Immature natural killer cell (primary cell): ENCODE measurements at regions not wholly inside any gene's neighbourhood (a gene's known extent, or its start where the extent isn't known, plus 50 kb on each side); places are given as distances from the start of the nearest gene placed in this dataset.
"Not testable (repeated sequence)": the region's sequence is repeated elsewhere in the genome, so short reads cannot be mapped to it uniquely, and the experiment has no call there.

Source experiments
- DNase-seq, 3 donors: peaks; one replicate each; pipeline ENCODE4 v3.0.0; 2022; ENCODE audit warnings: mixed read lengths in 1 of 3
- H3K27ac Mint-ChIP-seq, 6 donors: one replicate each; pipeline ENCODE4 v1.8.0; 2020; ENCODE audit warnings: mixed read lengths in 6 of 6, mild to moderate bottlenecking in 5 of 6, inconsistent platforms in 4 of 6, moderate library complexity in 3 of 6
- H3K27me3 Mint-ChIP-seq, 3 donors: one replicate each; pipeline ENCODE4 v1.8.0; 2020 to 2021; ENCODE audit warnings: low read depth in 3 of 3, mild to moderate bottlenecking in 3 of 3, mixed read lengths in 3 of 3, moderate library complexity in 3 of 3, inconsistent platforms in 1 of 3
- H3K36me3 Mint-ChIP-seq, 3 donors: one replicate each; pipeline ENCODE4 v1.8.0; 2020; ENCODE audit warnings: mixed read lengths in 3 of 3, inconsistent platforms in 2 of 3, mild to moderate bottlenecking in 2 of 3
- H3K4me1 Mint-ChIP-seq, 2 donors: one replicate each; pipeline ENCODE4 v1.8.0; 2020; ENCODE audit warnings: inconsistent platforms in 2 of 2, mild to moderate bottlenecking in 2 of 2, mixed read lengths in 2 of 2, moderate library complexity in 1 of 2
- H3K4me3 Mint-ChIP-seq, 5 donors: one replicate each; pipeline ENCODE4 v1.8.0; 2020; ENCODE audit warnings: mild to moderate bottlenecking in 5 of 5, mixed read lengths in 5 of 5, inconsistent platforms in 3 of 5, moderate library complexity in 3 of 5
- H3K9me3 Mint-ChIP-seq, 6 donors: one replicate each; pipeline ENCODE4 v1.8.0; 2020; ENCODE audit warnings: mild to moderate bottlenecking in 6 of 6, mixed read lengths in 6 of 6, inconsistent platforms in 4 of 6, moderate library complexity in 3 of 6

DNA sequence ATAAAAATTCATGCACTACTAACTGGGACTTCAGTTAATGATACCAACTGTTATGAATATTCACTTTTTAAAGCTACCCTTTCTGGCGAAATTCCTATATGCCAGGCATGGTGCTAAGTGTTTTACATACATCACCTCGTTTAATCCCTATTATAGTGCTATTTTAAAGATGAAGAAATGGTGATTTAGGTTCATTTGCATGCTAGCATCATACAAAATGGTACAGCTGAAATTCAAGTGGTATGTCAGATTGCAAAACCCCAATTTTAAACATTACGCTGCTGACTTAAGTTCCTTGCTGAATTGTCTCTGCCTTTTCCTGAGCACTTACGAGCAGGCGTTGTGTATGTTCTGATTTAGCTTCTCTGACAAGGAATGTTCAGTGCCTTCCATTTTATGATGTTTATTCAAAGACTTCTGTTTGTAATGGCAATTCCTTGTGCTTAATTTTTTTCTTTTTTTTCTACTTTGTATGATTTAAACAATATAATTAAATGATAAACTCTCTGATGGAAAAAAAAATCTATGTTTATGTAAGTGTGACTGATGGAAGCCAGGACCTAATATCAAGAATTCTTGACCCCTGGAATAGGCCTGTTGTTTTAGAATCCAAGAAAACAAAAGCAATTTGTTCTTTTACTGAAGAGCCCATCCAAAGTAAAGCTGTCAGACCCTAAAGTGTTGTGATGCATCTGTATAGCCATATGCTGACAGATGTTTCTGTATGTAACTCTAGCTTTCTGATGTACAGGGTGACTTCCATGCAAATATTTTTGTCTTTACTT is 148.1 kb downstream of the PCDH7 start:
- H3K9me3 Mint-ChIP-seq, result peaks cover 0 to 51% (median 22%) of the 10 kb centered on the region in 6 donors

DNA sequence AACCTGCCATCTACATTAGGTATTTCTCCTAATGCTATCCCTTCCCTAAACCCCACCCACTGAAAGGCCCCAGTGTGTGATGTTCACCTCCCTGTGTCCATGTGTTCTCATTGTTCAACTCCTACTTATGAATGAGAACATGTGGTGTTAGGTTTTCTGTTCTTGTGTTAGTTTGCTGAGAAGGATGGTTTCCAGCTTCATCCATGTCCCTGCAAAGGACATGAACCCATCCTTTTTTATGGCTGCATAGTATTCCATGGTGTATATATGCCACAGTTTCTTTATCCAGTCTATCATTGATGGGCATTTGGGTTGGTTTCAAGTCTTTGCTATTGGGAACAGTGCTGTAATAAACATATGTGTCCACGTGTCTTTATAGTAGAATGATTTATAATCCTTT is 149.2 kb downstream of the PCDH7 start:
- not testable (repeated sequence) for DNase-seq, H3K27ac Mint-ChIP-seq, H3K4me3 Mint-ChIP-seq, H3K4me1 Mint-ChIP-seq, H3K27me3 Mint-ChIP-seq, H3K36me3 Mint-ChIP-seq
- H3K9me3 Mint-ChIP-seq, result peaks cover 0 to 45% (median 19%) of the 10 kb centered on the region in 6 donors

More for the DNA sequence above, 148.1 kb downstream of the PCDH7 start:
- H3K4me3 Mint-ChIP-seq, result no peak overlapping the region
- no peak for DNase-seq
- H3K36me3 Mint-ChIP-seq, result peaks cover 0 to 2% (median 0%) of the 10 kb centered on the region in 3 donors
- H3K27ac Mint-ChIP-seq, result no peak overlapping the region
- H3K4me1 Mint-ChIP-seq, result no peaks in the 10 kb centered on the region
- peaks cover 0 to 1% (median 0%) of the 10 kb centered on the region in 3 donors for H3K27me3 Mint-ChIP-seq

DNA sequence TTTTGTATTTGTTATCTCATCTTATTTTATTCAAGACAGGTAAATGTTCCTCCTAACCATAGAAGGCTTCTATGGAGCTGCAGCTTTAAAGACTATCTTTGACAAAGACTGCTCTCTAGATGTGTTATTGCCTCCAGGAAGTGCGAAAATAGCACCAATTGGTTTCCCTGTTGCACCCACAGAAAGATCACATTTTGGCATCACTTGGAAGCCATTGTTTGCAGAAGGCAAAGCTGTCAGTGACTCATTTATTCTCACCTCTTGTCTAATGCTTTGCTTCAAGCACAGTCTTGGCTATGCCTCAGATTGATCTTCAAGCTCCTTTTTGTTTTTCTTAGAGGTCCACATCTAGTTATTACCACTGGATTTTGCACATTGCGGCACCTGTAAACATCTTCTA is 150.3 kb downstream of the PCDH7 start:
- Mint-ChIP-seq H3K27ac (no peak overlapping the region), H3K4me1 (no peaks in the 10 kb centered on the region), H3K9me3 (peaks cover 1 to 43% (median 16%) of the 10 kb centered on the region in 6 donors), H3K36me3 (peaks cover 0 to 2% (median 0%) of the 10 kb centered on the region in 3 donors), H3K27me3 (peaks cover 0 to 1% (median 0%) of the 10 kb centered on the region in 3 donors), H3K4me3 (no peak overlapping the region)
- no peak for DNase-seq

DNA sequence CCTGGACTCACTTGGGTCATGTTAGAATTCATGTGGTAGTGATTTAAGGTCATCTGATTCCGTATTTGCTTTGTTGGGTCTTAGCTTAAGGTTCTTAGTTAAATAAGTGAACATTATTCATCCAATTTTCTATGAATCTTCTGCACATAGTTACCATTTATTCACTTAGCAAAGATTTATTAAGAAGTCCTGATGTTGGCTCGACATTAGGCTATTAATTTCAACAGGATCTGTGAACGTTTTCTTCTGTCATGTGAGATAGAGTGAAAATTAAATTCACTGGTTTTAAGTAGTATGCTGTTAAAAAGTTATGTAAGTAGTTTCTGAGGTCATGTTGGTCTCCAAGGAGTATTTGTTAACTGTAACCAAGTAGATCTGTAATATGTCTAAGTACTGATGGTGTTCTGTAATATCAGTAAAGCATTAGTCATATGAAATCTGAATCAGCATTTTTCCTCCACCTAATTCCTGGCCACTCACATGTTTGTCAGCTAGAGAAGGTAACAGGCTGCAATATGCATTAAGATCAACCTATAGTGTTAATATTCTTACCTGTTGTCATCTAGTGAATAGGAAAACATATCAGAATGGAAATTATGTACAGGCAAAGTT is 155.6 kb downstream of the PCDH7 start:
- Mint-ChIP-seq H3K36me3 (peaks cover 0 to 2% (median 0%) of the 10 kb centered on the region in 3 donors), H3K4me3 (no peak overlapping the region), H3K27ac (no peak overlapping the region), H3K9me3 (peaks cover 6 to 41% (median 17%) of the 10 kb centered on the region in 6 donors), H3K27me3 (peaks cover 0 to 1% (median 0%) of the 10 kb centered on the region in 3 donors), H3K4me1 (no peaks in the 10 kb centered on the region)
- DNase-seq, result no peak

DNA sequence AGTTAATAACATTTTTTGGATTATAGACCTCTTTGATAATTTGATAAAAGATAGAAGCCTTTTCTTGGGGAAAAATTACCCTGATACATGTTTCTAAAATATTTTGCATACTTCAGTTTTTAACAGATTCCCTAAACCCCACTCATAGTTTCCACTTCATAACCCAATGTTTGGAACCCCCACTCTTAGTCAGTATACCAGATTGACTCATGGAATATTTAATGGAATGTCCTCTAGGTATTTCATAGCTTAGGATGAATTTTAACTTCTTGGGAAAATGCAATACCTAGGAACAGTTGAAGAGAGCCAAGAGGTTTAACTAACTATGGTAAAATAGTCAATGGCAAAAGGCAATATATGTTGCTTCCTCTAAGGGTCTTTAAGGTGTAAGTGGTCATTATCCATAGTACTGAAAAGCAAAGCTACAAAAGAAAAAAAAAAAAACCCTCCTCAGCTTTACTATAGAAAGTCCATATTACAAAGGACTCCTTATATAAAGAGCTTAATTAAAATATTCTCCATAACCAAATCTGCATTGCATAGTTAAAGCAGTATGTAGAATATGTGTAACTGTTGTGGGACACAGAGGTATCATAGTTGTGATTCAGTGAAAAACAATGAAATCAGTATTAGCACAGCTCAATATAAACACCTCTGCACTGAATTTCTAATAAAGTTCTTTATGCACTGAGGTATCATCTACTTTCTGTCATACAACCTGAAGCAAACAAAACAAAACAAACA is 159.9 kb downstream of the PCDH7 start:
- no peaks in the 10 kb centered on the region for H3K36me3 Mint-ChIP-seq
- no peaks in the 10 kb centered on the region for H3K4me1 Mint-ChIP-seq
- no peak overlapping the region for H3K27ac Mint-ChIP-seq
- H3K4me3 Mint-ChIP-seq, result no peak overlapping the region
- no peak for DNase-seq
- peaks cover 0 to 3% (median 0%) of the 10 kb centered on the region in 3 donors for H3K27me3 Mint-ChIP-seq
- H3K9me3 Mint-ChIP-seq, result peaks cover 8 to 42% (median 26%) of the 10 kb centered on the region in 6 donors

DNA sequence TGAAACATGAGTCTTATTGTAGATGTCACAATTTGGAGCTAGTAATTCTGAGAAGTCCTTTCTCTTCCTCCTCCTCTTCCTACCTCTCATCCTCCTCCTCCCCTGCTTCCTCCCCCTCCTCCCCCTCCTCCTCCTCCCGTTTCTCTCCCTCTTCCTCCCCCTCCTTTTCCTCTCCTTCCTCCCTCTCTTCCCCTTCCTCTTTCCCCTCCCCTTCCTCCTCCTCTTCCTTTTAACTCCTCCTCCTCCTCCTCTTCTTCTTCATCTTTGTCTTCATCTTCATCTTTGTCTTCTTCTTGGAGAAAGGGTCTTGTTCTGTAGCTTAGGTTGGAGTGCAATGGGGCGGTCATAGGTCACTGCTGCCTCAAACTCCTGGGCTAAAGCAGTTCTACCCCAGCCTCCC is 161.8 kb downstream of the PCDH7 start:
- H3K27me3 Mint-ChIP-seq, result peaks cover 0 to 3% (median 0%) of the 10 kb centered on the region in 3 donors
- no peaks in the 10 kb centered on the region for H3K36me3 Mint-ChIP-seq
- H3K4me3 Mint-ChIP-seq, result no peak overlapping the region
- no peak for DNase-seq
- H3K27ac Mint-ChIP-seq, result no peak overlapping the region
- no peaks in the 10 kb centered on the region for H3K4me1 Mint-ChIP-seq
- peaks cover 8 to 29% (median 22%) of the 10 kb centered on the region in 6 donors for H3K9me3 Mint-ChIP-seq

DNA sequence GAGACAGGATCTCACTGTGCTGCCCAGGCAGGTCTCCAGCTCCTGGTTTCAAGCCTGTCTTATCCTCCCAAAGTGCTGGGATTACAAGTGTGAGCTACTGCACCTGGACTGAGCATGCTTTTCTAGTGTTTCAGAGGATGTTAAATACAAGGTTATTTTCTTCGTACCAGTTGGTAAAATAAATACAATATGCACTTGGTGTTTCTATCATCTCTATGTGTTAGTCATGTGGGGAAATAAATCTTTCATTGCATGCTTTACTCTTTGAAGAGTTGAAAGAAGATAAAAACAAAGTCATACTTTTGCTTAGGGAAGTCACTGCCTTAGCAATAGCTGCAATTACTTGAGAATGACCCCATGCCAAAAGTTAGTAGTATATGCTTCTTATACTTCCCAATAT is 162.3 kb downstream of the PCDH7 start:
- DNase-seq, result no peak
- Mint-ChIP-seq H3K4me3 (no peak overlapping the region), H3K9me3 (peaks cover 8 to 29% (median 22%) of the 10 kb centered on the region in 6 donors), H3K27ac (no peak overlapping the region), H3K36me3 (no peaks in the 10 kb centered on the region), H3K4me1 (no peaks in the 10 kb centered on the region), H3K27me3 (peaks cover 0 to 3% (median 0%) of the 10 kb centered on the region in 3 donors)

DNA sequence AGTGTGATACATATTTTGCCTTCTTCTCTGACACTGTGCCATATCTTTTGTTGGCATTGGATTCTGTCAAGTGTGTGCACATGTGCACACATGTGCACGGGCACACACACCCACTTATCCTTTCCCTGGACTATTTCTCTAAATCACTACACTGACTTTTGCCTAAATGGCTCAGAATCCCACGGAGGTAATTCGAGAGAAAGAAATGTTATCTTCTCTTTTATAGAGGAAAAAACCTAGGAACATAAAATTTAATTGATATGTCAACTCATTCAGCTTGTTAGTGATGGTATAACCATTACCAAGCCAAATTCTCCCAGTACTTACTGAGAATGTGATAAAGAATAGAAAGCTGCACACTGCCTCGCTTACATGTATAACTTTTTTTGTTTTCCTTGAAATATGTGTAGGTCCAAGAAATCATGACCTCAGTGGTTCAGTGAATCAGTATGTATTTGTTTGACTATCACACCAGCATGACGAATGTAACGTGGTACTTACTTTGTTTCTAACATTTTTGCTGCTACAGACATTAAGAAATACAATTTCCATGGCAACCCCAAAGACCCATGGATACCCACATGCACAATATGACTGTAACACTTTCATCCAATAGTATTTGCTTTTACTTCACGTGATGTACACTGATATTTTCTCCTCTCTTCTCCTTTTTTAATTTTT is 163.0 kb downstream of the PCDH7 start:
- Mint-ChIP-seq H3K36me3 (no peaks in the 10 kb centered on the region), H3K4me1 (no peaks in the 10 kb centered on the region), H3K9me3 (peaks cover 8 to 27% (median 22%) of the 10 kb centered on the region in 6 donors), H3K4me3 (no peak overlapping the region), H3K27me3 (peaks cover 0 to 3% (median 0%) of the 10 kb centered on the region in 3 donors), H3K27ac (no peak overlapping the region)
- DNase-seq, result no peak

DNA sequence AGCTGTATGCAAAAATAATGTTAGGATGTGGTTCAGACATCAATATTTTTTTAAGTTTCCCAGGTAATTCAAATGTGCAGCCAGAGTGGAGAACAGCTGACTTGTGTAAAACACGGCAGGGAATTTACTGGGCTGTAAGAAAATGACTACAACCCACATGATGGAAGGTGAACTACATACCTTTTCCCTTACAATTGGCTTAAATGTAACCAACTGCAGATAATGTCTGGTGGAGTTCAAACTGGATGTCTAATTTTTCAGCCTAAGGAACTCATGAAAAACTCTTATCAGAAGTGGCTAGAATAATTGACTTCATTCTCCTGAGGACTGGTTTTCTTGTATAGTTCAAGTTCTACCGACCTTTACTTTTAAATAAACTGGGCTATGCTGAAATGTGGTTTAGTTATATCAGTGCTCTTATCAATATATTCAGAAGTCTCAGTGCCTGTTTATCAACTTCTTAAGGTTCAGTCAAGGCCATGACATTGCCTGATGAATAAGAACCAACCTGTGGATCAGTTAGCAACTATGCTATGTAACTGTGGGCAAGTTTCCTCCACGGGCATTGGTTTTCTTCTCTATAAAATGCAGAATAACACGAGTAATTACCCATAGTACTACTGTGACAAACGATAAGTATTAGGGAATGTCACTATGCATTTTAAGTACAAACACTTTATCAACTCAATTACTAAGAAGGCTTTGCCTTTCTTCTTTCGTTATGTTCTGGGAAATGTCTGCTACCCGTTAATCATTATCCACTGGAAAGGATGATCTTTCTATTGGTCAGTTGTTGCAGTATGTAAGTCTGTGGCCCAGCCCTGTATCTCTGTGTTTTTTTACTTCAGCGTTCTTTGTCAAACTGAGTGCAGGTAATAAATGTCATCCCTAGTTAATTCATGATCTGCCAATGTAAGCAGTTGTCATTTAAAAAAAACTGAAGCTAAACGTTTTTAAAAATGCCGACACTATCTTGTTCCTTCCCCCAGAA is 181.6 kb downstream of the PCDH7 start:
- H3K36me3 Mint-ChIP-seq, result no peaks in the 10 kb centered on the region
- no peak for DNase-seq
- no peak overlapping the region for H3K27ac Mint-ChIP-seq
- H3K9me3 Mint-ChIP-seq, result peaks cover 3 to 40% (median 19%) of the 10 kb centered on the region in 6 donors
- H3K4me3 Mint-ChIP-seq, result no peak overlapping the region
- H3K27me3 Mint-ChIP-seq, result no peaks in the 10 kb centered on the region
- H3K4me1 Mint-ChIP-seq, result no peaks in the 10 kb centered on the region

DNA sequence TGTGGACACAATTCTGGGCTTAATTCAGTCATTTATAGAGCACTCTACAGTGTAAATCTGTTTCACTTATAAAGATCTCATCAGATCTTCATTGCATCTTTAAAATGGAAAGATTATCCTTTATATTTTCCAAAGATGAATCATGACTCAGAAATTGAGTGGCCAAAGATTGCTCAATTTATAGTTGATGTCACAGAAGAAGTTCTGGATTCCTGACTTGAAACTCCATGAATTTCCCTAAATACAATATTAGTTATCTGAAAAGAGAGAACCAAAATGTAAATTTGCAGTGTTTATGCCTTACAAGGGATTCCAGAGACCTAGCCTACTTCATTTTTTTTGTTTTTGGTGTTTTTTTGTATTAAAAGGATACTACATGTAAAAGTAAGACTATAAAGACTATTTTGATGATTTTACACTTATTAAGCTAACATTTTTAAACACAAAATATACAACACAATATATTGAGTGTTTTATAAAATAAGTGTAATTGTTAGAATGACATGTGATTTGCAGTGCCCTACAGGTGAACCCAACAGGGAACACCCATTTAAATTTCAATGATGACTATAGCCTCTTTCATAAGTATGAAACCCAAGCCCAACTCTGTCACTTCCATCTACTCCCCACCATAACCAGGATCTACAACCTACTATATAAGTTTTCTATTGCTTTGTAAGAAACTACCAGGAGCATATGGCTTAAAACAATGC is 183.5 kb downstream of the PCDH7 start:
- Mint-ChIP-seq H3K36me3 (no peaks in the 10 kb centered on the region), H3K4me3 (no peak overlapping the region), H3K4me1 (no peaks in the 10 kb centered on the region), H3K27me3 (no peaks in the 10 kb centered on the region), H3K9me3 (peaks cover 9 to 44% (median 22%) of the 10 kb centered on the region in 6 donors), H3K27ac (no peak overlapping the region)
- DNase-seq, result no peak

DNA sequence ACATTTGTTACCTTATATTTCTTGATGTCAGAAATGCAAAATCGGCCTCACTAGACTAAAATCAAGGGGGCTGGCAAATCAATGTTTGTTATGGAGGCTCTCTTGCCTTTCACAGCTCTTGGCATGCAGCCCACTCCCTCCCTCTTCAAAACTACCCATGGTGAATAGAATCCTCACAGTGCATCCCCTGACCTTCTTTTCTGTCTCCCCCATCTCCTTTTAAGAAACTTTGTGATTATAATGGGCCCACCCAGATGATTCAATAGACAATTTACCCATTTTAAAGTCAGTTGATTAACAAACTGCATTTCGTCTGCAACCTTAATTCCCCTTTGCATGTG is 184.0 kb downstream of the PCDH7 start:
- Mint-ChIP-seq H3K4me3 (no peak overlapping the region), H3K4me1 (no peaks in the 10 kb centered on the region), H3K9me3 (peaks cover 9 to 49% (median 24%) of the 10 kb centered on the region in 6 donors), H3K27me3 (no peaks in the 10 kb centered on the region), H3K27ac (no peak overlapping the region), H3K36me3 (no peaks in the 10 kb centered on the region)
- DNase-seq, result no peak

DNA sequence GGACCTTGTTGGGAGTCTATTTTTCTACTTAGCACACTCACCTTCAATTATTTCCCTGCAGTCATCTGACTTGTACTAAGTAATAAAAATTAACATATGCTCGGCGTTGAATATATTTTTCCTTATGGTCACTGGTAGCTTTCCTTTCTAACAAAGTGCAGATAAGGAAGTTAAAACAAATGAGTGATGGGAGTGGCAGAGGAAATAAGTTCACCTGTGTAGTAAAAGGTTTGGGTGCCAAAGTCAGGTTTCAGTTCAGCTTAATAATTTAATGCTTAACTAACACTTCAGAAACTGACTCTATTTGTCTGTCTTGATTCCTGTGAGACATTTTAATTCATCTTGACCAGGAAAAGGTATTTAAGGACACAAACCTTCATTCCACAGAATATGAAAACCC is 184.4 kb downstream of the PCDH7 start:
- Mint-ChIP-seq H3K27ac (no peak overlapping the region), H3K27me3 (no peaks in the 10 kb centered on the region), H3K4me1 (no peaks in the 10 kb centered on the region), H3K4me3 (no peak overlapping the region), H3K9me3 (peaks cover 12 to 53% (median 25%) of the 10 kb centered on the region in 6 donors), H3K36me3 (no peaks in the 10 kb centered on the region)
- DNase-seq, result no peak
